ENCODE measurements at regions not wholly inside any gene's neighbourhood (a gene's known extent, or its start where the extent isn't known, plus 50 kb on each side); places are given as distances from the start of the nearest gene placed in this dataset.
A peak's percentile ranks its signal among the peaks of the same experiment; 100 is the strongest.

DNA sequence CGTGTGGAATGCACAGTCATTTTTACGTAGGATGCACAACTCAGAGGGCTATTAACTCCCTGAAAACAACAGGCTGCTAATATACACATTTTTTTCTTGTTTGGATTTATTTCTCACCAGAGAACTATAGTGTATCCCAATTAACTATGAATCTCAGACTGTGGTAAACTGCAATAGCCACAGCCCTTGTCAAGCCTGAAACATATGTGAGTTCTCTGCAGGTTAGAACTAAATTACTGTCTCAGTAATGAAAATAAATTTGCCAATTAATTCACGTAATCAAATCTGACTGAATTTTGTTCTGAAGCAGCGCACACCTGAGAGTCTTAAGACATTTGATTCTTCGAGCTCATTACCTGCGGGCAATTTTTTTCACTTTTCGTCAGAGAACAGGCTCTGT is 318.6 kb downstream of the PMP22 start:
- Mint-ChIP-seq H3K27ac (no peak overlapping the region), H3K9me3 (no peaks in the 10 kb centered on the region), H3K4me1 (ENCODE audit: low read depth) (peaks cover 14% of the 10 kb centered on the region), H3K27me3 (ENCODE audit: insufficient read depth) (peaks cover 8% of the 10 kb centered on the region), H3K4me3 (no peak overlapping the region), H3K36me3 (ENCODE audit: low read depth) (no peaks in the 10 kb centered on the region)
- TF ChIP-seq, protein P1, sequence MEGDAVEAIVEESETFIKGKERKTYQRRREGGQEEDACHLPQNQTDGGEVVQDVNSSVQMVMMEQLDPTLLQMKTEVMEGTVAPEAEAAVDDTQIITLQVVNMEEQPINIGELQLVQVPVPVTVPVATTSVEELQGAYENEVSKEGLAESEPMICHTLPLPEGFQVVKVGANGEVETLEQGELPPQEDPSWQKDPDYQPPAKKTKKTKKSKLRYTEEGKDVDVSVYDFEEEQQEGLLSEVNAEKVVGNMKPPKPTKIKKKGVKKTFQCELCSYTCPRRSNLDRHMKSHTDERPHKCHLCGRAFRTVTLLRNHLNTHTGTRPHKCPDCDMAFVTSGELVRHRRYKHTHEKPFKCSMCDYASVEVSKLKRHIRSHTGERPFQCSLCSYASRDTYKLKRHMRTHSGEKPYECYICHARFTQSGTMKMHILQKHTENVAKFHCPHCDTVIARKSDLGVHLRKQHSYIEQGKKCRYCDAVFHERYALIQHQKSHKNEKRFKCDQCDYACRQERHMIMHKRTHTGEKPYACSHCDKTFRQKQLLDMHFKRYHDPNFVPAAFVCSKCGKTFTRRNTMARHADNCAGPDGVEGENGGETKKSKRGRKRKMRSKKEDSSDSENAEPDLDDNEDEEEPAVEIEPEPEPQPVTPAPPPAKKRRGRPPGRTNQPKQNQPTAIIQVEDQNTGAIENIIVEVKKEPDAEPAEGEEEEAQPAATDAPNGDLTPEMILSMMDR (IDR thresholded peaks at IDR 0.05), result no peak
- DNase-seq, result no peak

DNA sequence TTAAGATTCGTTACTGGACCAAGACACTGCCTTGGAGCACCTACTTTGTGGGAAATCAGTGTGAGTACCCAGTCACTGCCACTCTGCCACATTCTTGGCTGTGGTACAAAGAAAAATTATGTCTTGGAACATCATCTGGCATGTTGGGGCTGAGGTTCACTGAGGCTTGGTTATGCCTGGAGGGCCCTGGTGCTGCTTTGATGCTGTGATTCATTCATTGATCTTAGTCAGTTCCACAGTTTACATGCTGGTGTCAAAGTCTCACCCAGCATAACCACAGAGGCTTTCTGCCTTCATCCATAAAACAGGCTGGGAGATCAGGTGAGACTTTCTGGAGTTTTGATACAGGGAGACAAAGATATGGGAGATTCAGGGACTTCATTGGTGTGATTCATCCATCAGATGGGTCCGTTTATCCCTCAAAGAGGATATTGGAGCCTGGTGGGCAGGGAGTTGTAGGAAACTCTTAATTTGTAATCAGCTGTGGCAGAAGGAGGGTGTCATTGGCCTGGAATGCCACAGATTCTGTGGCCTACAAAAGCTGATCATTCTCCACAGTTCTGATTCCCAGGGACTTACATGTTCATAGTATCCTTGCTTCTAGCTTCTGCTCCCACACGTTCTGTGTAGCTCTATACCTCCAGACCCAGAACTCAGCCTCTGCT is 322.5 kb downstream of the PMP22 start:
- TF ChIP-seq, protein P1 (IDR thresholded peaks at IDR 0.05), result no peak
- no peak overlapping the region for H3K27ac Mint-ChIP-seq
- H3K4me1 Mint-ChIP-seq (ENCODE audit: low read depth), result peaks cover 14% of the 10 kb centered on the region
- peaks cover 17% of the 10 kb centered on the region for H3K27me3 Mint-ChIP-seq (ENCODE audit: insufficient read depth)
- H3K9me3 Mint-ChIP-seq, result no peaks in the 10 kb centered on the region
- H3K4me3 Mint-ChIP-seq, result no peak overlapping the region
- DNase-seq, result peak; percentile 21
- H3K36me3 Mint-ChIP-seq (ENCODE audit: low read depth), result no peaks in the 10 kb centered on the region

DNA sequence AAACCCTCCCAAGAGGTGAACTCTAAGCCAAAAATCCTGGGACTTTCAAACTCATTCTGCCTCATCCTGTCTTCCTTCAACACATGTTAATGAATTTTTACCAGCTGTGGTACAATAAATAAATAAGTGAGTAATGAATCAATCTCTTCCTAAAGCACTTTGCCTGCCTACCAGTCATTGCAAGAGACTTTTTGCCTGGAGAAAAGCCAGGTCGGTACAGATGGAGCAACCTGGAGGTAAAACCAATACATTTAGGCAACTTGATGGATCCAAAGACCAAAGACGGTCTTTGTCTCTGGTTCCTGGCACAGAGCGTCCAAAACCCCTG is 324.2 kb downstream of the PMP22 start:
- H3K4me3 Mint-ChIP-seq, result no peak overlapping the region

DNA sequence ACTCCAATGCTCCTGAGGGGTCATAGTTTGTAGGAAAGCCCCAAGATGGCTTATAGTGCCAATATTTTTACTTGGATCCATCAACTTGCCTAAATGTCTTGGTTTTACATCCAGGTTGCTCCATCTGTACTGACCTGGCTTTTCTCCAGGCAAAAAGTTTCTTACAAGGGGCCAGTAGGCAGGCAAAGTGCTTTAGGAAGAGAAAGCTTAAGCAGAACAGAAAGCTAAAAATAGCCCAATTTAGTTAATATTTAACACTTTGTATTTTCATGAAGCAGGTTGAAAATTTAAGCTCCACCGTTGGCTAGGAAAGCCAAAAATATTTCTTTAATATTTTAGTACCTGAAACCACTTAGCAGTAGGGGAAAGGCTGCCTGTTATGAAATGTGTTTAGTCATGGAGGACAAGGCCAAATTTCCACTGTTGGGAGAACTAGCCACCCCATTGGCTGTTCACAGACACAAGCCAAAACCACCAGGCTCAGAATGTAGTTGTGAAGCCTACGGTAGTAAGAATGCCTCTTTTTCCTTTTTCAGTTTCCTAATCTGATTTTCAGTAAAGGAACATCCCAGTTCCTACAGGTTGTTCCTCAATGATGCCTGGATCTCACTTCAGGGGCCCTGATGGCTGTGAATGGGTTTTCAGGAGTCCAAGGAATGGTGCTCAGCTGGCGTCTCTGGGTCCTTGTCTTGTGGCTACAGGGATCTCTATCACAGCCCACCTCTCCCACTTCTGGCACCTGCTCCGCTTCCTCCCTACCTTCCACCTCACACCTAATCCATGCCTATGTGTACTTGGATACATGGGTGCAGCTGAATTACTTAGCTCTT is 324.8 kb downstream of the PMP22 start:
- no peak overlapping the region for H3K27ac Mint-ChIP-seq
- DNase-seq, result no peak
- H3K4me3 Mint-ChIP-seq, result no peak overlapping the region
- peaks cover 14% of the 10 kb centered on the region for H3K4me1 Mint-ChIP-seq (ENCODE audit: low read depth)
- no peaks in the 10 kb centered on the region for H3K9me3 Mint-ChIP-seq
- peaks cover 16% of the 10 kb centered on the region for H3K27me3 Mint-ChIP-seq (ENCODE audit: insufficient read depth)
- H3K36me3 Mint-ChIP-seq (ENCODE audit: low read depth), result no peaks in the 10 kb centered on the region
- TF ChIP-seq, protein P1 (IDR thresholded peaks at IDR 0.05), result no peak

More for the DNA sequence above, 324.2 kb downstream of the PMP22 start:
- TF ChIP-seq, protein P1 (IDR thresholded peaks at IDR 0.05), result no peak
- Mint-ChIP-seq H3K27me3 (ENCODE audit: insufficient read depth) (peaks cover 15% of the 10 kb centered on the region), H3K36me3 (ENCODE audit: low read depth) (no peaks in the 10 kb centered on the region), H3K9me3 (no peaks in the 10 kb centered on the region), H3K27ac (no peak overlapping the region), H3K4me1 (ENCODE audit: low read depth) (peaks cover 14% of the 10 kb centered on the region)
- no peak for DNase-seq

DNA sequence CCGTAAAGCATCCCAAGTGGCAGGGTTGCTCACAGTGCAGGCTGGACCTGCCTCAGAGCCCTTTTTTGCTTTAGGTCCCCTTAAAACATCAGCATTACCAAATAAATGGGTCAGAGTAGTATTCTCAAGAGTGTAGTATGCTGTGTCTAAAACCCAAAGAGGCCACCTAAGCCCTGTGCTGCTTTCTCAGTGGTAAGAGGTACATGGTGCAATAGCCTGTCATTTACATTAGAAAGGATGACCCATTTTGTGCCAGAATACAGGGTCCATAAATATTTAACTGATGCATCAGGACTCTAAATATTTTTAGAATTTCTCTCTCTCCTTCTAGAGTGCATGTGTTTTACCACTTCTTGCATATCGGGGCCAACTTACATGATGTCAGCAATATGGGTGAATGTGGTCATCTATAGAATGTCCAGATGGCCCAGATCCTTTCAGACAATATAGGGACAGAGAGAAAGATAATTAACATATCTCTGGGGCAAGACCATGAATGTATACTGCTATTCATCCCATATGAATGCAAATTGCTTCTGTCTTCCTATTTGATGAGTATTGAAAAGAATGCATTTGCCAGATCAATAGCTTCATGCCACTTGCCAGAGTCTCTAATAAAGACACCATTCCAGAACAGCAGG is 329.2 kb downstream of the PMP22 start:
- Mint-ChIP-seq H3K9me3 (no peaks in the 10 kb centered on the region), H3K36me3 (ENCODE audit: low read depth) (no peaks in the 10 kb centered on the region), H3K4me3 (no peak overlapping the region), H3K4me1 (ENCODE audit: low read depth) (no peaks in the 10 kb centered on the region), H3K27ac (no peak overlapping the region), H3K27me3 (ENCODE audit: insufficient read depth) (peaks cover 20% of the 10 kb centered on the region)
- TF ChIP-seq, protein P1 (IDR thresholded peaks at IDR 0.05), result no peak
- no peak for DNase-seq
